ENCODE measurements at regions not wholly inside any gene's neighbourhood (a gene's known extent, or its start where the extent isn't known, plus 50 kb on each side); places are given as distances from the start of the nearest gene placed in this dataset.
"Not testable (repeated sequence)": the region's sequence is repeated elsewhere in the genome, so short reads cannot be mapped to it uniquely, and the experiment has no call there.

DNA sequence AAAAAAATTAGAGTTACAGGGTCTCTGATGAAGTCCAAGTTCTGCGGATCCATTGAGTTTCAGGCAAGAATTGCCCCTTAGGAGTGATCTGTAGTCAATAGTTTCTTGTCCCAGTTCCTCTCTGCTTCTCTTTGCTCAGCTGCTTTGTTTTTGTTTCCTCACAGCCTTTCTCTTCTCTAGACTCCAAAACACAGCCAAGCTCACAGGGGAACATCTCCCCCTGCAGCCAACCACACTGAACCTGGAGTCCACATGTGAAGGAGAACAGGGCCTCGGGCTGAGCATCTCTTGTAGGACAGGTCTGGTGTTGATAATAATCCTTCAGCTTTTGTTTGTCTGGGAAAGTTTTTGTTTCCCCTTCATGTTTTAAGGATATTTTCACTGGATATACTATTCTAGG is 202.6 kb upstream of the ATP10A start:
- Histone ChIP-seq H2AK5ac (ENCODE audit: low read length) (no peak overlapping the region), H3K14ac (ENCODE audit: low read length) (no peak overlapping the region), H2BK5ac (ENCODE audit: low read depth, low read length, poor library complexity) (no peak overlapping the region), H3K9me3 (ENCODE audit: insufficient read depth, low read depth, low read length) (no peaks in the 10 kb centered on the region), H3K4ac (ENCODE audit: low read depth, low read length) (no peak overlapping the region), H3K4me3 (ENCODE audit: low read depth, low read length) (no peak overlapping the region), H3K36me3 (ENCODE audit: control insufficient read depth in 1 of 2, insufficient read depth in 2 of 2, low read length in 2 of 2) (no peaks in the 10 kb centered on the region), H3K23ac (ENCODE audit: low read length) (no peak overlapping the region), H4K8ac (ENCODE audit: low read depth, low read length) (no peak overlapping the region), H3K79me2 (ENCODE audit: control insufficient read depth, insufficient read depth, low read length, poor library complexity) (no peaks in the 10 kb centered on the region), H3K27me3 (ENCODE audit: insufficient read depth, low read length) (no peaks in the 10 kb centered on the region), H4K12ac (ENCODE audit: low read depth, low read length) (no peak overlapping the region), H2AFZ (ENCODE audit: insufficient read depth, low read length, poor library complexity) (no peak overlapping the region), H3K9ac (ENCODE audit: low read length) (no peak overlapping the region), H3K4me1 (ENCODE audit: control insufficient read depth in 1 of 2, insufficient read depth in 2 of 2, low read length in 2 of 2) (no peaks in the 10 kb centered on the region), H2BK12ac (ENCODE audit: low read length) (no peak overlapping the region), H3K4me2 (ENCODE audit: low read length) (no peak overlapping the region), H3K79me1 (ENCODE audit: low read length) (no peaks in the 10 kb centered on the region), H3K18ac (ENCODE audit: low read length) (no peak overlapping the region), H2BK120ac (ENCODE audit: insufficient read depth, low read length, poor library complexity) (no peak overlapping the region), H3K27ac (ENCODE audit: low read depth, low read length) (no peak overlapping the region), H4K91ac (ENCODE audit: low read depth, low read length) (no peak overlapping the region)
- DNase-seq, result no peak
- no CpG with 5 or more reads among the region's 2 CpGs for WGBS (ENCODE audit: extremely low coverage, insufficient coverage, insufficient read length)

DNA sequence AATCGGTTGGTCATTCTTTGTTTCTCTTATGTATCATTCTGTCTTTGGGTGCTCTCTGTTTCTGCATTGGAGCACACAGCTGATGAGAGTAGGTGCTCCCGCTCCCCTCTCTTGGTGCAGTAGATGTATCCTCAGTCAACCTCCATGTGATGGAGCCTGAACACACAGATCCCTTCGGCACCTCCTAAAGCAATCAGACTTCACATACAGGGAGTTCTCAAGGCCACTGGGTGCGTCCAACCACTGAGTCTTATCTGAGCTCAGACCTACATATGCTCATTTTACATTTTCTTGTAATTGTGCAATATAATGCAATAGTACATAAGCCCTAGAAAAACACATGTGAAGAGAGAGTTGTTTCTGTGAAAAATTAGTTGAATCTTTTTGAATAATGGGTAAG is 198.1 kb upstream of the ATP10A start:
- Histone ChIP-seq H3K18ac (ENCODE audit: low read length) (no peak overlapping the region), H3K79me1 (ENCODE audit: low read length) (no peaks in the 10 kb centered on the region), H3K4ac (ENCODE audit: low read depth, low read length) (no peak overlapping the region), H2AFZ (ENCODE audit: insufficient read depth, low read length, poor library complexity) (no peak overlapping the region), H3K79me2 (ENCODE audit: control insufficient read depth, insufficient read depth, low read length, poor library complexity) (no peaks in the 10 kb centered on the region), H2BK12ac (ENCODE audit: low read length) (no peak overlapping the region), H3K4me3 (ENCODE audit: low read depth, low read length) (no peak overlapping the region), H3K36me3 (ENCODE audit: control insufficient read depth in 1 of 2, insufficient read depth in 2 of 2, low read length in 2 of 2) (no peaks in the 10 kb centered on the region), H3K4me1 (ENCODE audit: control insufficient read depth in 1 of 2, insufficient read depth in 2 of 2, low read length in 2 of 2) (no peaks in the 10 kb centered on the region), H3K27me3 (ENCODE audit: insufficient read depth, low read length) (no peaks in the 10 kb centered on the region), H3K9ac (ENCODE audit: low read length) (no peak overlapping the region), H3K23ac (ENCODE audit: low read length) (no peak overlapping the region), H4K12ac (ENCODE audit: low read depth, low read length) (no peak overlapping the region), H4K8ac (ENCODE audit: low read depth, low read length) (no peak overlapping the region), H4K91ac (ENCODE audit: low read depth, low read length) (no peak overlapping the region), H2AK5ac (ENCODE audit: low read length) (no peak overlapping the region), H3K9me3 (ENCODE audit: insufficient read depth, low read depth, low read length) (no peaks in the 10 kb centered on the region), H3K14ac (ENCODE audit: low read length) (no peak overlapping the region), H2BK120ac (ENCODE audit: insufficient read depth, low read length, poor library complexity) (no peak overlapping the region), H2BK5ac (ENCODE audit: low read depth, low read length, poor library complexity) (no peak overlapping the region), H3K4me2 (ENCODE audit: low read length) (no peak overlapping the region), H3K27ac (ENCODE audit: low read depth, low read length) (no peak overlapping the region)
- no CpG with 5 or more reads among the region's 4 CpGs for WGBS (ENCODE audit: extremely low coverage, insufficient coverage, insufficient read length)
- peak in 1 of 2 donors; percentile 36 for DNase-seq

DNA sequence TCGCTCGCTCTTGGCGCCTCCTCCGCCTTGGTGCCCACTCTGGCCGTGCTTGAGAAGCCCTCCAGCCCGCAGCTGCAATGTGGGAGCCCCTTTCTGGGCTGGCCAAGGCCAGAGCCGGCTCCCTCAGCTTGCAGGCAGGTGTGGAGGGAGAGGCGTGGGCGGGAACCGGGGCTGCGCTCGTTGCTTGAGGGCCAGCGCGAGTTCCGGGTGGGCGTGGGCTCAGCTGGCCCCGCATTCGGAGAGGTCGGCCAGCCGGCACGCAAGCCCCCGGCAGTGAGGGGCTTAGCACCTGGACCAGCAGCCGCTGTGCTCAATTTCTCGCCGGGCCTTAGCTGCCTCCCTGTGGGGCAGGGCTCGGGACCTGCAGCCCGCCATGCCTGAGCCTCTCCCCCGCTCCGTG is 193.6 kb upstream of the ATP10A start:
- H3K9me3 ChIP-seq (ENCODE audit: insufficient read depth, low read depth, low read length); H3K79me1 ChIP-seq (ENCODE audit: low read length); H3K4me2 ChIP-seq (ENCODE audit: low read length); H3K79me2 ChIP-seq (ENCODE audit: control insufficient read depth, insufficient read depth, low read length, poor library complexity); H4K91ac ChIP-seq (ENCODE audit: low read depth, low read length); H4K8ac ChIP-seq (ENCODE audit: low read depth, low read length); H3K27ac ChIP-seq (ENCODE audit: low read depth, low read length); DNase-seq; H3K27me3 ChIP-seq (ENCODE audit: insufficient read depth, low read length); H3K4me1 ChIP-seq (ENCODE audit: control insufficient read depth in 1 of 2, insufficient read depth in 2 of 2, low read length in 2 of 2); H3K4ac ChIP-seq (ENCODE audit: low read depth, low read length); H3K9ac ChIP-seq (ENCODE audit: low read length); H2AFZ ChIP-seq (ENCODE audit: insufficient read depth, low read length, poor library complexity); H2BK5ac ChIP-seq (ENCODE audit: low read depth, low read length, poor library complexity); H3K23ac ChIP-seq (ENCODE audit: low read length); H2AK5ac ChIP-seq (ENCODE audit: low read length); H3K36me3 ChIP-seq (ENCODE audit: control insufficient read depth in 1 of 2, insufficient read depth in 2 of 2, low read length in 2 of 2); H4K12ac ChIP-seq (ENCODE audit: low read depth, low read length); H3K18ac ChIP-seq (ENCODE audit: low read length); H2BK120ac ChIP-seq (ENCODE audit: insufficient read depth, low read length, poor library complexity); H3K14ac ChIP-seq (ENCODE audit: low read length); H2BK12ac ChIP-seq (ENCODE audit: low read length); H3K4me3 ChIP-seq (ENCODE audit: low read depth, low read length): not testable (repeated sequence)
- WGBS (ENCODE audit: extremely low coverage, insufficient coverage, insufficient read length), result no CpG with 5 or more reads among the region's 29 CpGs

DNA sequence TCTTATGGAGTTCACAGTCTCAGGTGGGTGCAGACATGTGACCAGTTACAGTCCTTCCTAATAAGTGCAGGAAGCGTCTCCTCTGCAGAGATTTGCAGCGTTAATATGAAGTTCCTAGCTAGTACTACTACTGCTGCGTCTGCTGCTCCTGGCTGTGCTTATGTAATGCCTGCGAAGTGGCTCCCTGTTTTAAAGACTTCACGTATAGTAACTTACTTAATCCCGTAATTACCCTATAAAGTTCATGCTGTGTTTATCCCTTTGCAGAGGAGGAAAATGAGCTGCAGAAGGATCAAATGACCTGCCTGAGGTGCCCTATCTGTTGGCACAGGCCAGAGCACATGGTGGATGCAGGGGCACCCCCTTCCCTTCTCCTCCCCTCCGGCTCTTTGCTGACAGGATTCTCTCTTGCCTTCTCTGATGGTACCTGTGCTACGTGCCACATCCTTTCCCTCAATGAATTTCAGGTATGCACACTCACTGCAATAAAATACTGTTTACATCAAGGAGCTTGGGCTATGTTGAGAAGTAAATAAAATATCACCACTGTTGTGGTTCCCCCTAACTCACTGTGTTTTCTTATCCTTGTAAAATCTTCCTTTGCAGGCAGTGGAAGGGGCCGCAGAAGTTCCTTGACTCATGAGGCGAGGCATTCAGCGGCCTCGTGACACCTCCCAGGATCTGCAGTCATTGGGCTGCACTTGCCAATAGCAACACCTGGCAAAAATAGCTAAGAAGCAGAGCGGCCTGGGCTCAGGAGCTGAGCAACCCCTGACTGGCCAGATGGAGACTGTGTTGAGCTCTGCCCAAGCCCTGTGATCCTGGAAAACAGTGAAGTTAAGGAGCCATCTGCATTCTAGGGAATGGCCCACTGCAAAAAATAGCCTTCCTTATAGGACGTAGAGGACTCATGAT is 188.9 kb upstream of the ATP10A start:
- Histone ChIP-seq H3K36me3 (ENCODE audit: control insufficient read depth in 1 of 2, insufficient read depth in 2 of 2, low read length in 2 of 2) (no peaks in the 10 kb centered on the region), H4K8ac (ENCODE audit: low read depth, low read length) (no peak overlapping the region), H3K79me2 (ENCODE audit: control insufficient read depth, insufficient read depth, low read length, poor library complexity) (no peaks in the 10 kb centered on the region)

More for the DNA sequence above, 188.9 kb upstream of the ATP10A start:
- no peak for DNase-seq
- Histone ChIP-seq H2BK5ac (ENCODE audit: low read depth, low read length, poor library complexity) (no peak overlapping the region), H2BK12ac (ENCODE audit: low read length) (no peak overlapping the region), H2AK5ac (ENCODE audit: low read length) (no peak overlapping the region), H3K27ac (ENCODE audit: low read depth, low read length) (no peak overlapping the region), H3K9ac (ENCODE audit: low read length) (no peak overlapping the region), H3K4me3 (ENCODE audit: low read depth, low read length) (no peak overlapping the region), H4K91ac (ENCODE audit: low read depth, low read length) (no peak overlapping the region), H3K4me2 (ENCODE audit: low read length) (no peak overlapping the region), H3K27me3 (ENCODE audit: insufficient read depth, low read length) (no peaks in the 10 kb centered on the region), H3K4ac (ENCODE audit: low read depth, low read length) (no peak overlapping the region), H2BK120ac (ENCODE audit: insufficient read depth, low read length, poor library complexity) (no peak overlapping the region), H2AFZ (ENCODE audit: insufficient read depth, low read length, poor library complexity) (no peak overlapping the region), H4K12ac (ENCODE audit: low read depth, low read length) (no peak overlapping the region), H3K23ac (ENCODE audit: low read length) (no peak overlapping the region), H3K4me1 (ENCODE audit: control insufficient read depth in 1 of 2, insufficient read depth in 2 of 2, low read length in 2 of 2) (peaks cover 2 to 6% of the 10 kb centered on the region in 2 experiments), H3K9me3 (ENCODE audit: insufficient read depth, low read depth, low read length) (no peaks in the 10 kb centered on the region), H3K79me1 (ENCODE audit: low read length) (no peaks in the 10 kb centered on the region), H3K18ac (ENCODE audit: low read length) (no peak overlapping the region), H3K14ac (ENCODE audit: low read length) (no peak overlapping the region)
- no CpG with 5 or more reads among the region's 14 CpGs for WGBS (ENCODE audit: extremely low coverage, insufficient coverage, insufficient read length)

Measured in trophoblast cell (in vitro differentiated cells and primary cell).